ENCODE measurements at regions not wholly inside any gene's neighbourhood (a gene's known extent, or its start where the extent isn't known, plus 50 kb on each side); places are given as distances from the start of the nearest gene placed in this dataset.

DNA sequence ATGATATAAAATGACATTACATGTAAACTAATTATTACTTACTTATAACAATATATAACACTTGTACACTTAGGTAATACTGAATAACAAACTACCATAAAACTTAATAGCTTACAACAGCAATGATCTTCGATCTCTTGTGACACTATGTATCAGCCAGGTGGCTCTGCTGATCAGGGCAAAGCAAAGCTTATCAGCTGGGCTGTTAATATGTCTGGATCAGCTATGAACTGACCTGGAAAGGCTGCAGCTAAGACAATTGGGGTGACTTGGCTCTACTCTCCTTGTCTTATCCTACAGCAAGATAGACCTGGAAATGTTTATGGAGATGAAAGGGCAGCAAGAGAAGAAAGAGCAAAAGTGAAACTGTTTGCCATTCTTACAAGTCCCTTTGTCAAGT is 511.3 kb downstream of the TLR4 start:
- DNase-seq: no peak

- DNase-seq: no peak
Observed at GRCh38 chr9:118222375-118222774, 518.2 kb downstream of the TLR4 start.

DNA sequence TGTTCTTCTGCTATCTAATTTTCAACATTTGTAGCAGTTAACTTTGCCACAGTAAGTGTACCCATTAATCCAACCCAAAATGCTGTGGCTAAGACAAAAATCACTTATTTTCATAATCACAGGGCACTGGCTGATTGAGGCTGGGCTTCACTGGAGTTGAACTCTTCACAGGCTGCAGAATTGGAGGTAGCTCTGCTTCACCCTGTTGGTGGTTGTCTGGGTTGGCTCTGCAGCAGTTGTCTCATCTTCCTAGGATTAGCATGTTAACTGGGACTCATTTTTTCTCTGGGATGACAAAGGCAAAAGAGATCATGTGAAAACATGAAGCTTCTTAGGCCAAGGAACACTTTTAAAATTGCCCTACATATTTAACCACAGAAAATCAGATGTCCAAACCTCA is 518.9 kb downstream of the TLR4 start:
- DNase-seq: no peak

DNA sequence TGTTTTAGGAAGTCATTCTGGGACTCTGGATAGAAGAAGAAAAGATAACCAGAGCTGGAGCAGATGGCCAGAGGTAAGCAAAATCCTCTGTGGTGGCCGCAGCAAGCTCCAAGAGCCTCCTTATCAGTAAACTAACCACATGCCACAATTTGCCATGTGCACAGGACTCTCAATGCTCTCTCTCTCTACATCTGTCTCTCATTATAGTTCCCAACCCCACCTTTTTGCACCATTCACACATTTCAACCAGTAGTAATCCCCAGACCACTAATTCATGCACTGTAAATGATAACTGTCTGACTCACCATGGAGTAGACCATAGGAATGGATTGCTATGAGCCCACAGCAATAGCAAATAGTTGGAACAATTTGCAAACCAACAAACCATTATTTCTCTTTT is 526.1 kb downstream of the TLR4 start:
- DNase-seq: no peak

DNA sequence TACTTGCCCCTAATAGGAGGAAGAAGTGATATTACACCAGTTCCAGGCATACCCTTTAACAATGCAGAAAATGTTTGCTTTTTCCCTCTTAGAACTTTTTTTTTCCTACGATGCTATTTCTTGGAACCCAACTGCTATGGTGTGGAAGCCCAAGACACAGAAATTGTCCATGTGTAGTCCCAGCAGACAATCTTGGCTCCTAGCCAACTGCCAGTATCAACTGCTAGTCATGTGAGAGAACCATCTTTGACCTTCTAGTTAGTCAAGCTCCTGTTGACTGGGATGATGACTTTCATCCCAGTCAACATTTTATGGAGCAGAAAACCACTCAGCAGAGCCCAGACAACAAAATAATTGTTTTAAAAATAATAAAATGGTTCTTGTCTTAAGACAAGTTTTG is 532.4 kb downstream of the TLR4 start:
- DNase-seq: no peak

GRCh38 chr9:118238139-118238538 is 533.9 kb downstream of the TLR4 start:
- DNase-seq: no peak

DNA sequence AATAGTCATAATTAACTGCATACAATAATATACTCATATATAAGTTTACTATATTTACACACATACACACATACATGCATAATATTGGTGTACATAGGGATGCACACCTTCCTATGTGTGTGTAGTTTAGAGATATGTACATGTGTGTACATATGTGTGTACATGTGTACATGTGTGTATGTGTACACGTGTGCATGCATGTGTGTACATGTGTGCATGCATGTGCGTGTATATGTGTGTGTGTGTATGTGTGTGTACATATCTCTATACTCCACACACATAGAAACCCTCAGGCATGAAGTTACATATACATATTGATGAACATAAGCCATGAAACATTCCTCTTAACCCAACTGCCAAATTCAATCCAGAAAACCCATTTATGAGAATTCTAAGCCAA is 547.8 kb downstream of the TLR4 start:
- no peak for DNase-seq

- no peak for DNase-seq
Observed at GRCh38 chr9:118262191-118262590, 558.0 kb downstream of the TLR4 start.

DNA sequence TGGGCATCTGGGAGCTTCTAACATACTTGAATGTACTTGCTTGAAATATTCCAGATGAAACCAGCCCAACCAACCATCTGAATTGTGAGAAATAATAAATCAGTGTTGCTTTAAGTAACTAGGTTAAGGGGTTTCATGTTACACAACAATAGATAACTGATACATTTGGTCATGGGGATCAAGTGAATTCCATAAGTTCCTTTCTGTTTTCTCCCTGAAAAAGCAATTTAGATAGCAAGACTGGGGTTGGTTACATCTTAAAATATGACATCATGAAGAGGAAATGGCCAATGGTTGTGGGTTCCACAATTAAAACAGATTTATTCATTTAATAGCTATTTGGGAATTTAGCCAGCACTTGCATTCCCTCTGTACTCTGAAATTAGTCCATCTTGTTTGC is 559.7 kb downstream of the TLR4 start:
- DNase-seq: no peak

GRCh38 chr9:118268046-118268445 is 563.8 kb downstream of the TLR4 start:
- no peak for DNase-seq

DNA sequence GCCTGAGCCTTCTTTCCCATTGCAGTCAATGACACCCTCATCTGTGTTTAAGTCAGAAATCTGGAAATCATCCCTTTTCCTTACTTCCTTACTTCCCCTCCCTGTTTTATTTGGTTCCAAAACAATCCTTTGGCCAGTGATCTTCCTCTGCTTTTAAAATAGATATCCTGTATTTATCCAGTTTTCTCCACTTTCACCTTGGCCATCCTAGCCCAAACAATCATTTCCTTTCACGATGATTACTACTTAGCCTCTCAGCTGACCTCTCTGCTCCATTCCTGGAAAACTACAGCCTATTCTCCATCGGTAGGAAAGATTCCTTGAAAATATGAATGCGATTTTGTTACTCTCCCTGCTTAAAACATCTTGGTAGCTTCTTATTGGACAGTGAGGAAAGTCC is 565.4 kb downstream of the TLR4 start:
- no peak for DNase-seq

DNA sequence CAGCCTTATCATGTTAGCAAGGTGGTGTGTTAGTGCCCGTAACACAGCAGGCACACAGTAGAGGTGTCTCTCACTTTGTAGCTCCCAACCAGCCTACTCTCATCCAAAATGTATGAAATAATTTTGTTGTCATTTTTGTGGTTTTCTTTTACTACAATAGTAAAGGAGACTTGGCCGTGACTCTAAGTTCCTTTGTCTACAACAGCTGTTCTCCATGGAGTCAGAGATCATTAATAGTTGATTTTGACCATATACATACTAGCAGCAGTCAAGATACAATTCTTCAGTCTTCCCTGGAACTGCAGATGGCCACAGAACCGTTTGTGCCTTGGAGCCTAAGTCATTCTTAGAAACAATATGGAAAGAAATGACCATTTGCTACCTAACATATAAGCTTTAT is 567.1 kb downstream of the TLR4 start:
- no peak for DNase-seq

- DNase-seq: no peak
Observed at GRCh38 chr9:118271936-118272335, 567.7 kb downstream of the TLR4 start.

- DNase-seq: no peak
Observed at GRCh38 chr9:118273048-118273447, 568.8 kb downstream of the TLR4 start.

DNA sequence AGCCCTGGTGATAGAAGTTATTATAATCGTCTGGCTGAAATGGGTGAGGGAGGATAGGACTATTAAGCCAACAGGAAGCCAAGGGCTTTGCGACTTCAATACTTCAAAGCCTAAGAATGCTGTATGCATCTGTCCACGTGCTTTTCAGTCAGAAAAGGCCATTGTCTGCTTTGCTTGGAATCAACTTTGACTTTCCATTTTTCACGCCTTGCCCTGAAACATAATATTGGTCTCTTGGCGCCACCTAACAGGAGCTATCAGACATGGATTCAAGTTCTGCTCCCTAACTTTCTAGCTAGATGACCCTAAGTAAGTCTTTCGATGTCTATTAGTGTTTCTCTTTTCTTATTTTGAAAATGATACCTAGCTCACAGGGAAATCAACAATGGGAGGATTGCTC is 572.6 kb downstream of the TLR4 start:
- DNase-seq: no peak

DNA sequence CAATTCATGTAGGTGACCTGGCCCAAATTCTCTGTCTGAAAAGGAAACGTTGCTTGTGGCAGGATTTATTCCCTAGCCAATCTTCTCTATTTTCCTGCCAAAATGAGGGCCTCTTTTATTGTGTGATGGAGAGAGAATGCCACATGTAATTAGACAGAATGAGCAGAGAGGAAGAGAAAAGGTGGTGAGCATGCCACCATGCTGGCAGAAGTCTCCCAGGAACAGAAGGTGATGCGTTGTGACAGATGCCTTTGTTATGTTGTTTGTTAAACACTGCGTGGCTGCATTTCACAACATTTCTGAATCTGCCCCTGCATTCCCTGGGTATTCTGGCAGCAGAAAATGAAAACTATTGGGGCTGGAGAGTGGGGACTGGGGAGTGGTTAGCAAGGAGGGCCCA is 577.6 kb downstream of the TLR4 start:
- no peak for DNase-seq

DNA sequence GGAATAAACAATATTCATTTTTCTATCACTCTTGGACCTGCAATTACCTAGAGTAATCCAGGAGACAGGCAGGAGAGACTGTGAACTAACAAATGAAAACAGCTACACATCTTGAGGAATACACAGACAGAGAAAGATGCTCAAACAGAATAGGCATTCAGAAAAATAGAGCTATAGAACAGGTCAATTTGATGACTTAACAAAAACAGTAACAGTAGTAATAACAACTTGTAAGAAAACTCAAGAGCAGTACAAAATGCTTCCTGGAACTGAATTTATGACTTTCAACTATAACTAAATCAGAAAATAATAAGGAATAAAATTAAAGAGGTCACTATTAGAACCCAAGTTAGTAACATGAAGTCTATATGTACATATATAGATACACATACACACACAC is 579.3 kb downstream of the TLR4 start:
- no peak for DNase-seq

GRCh38 chr9:118290116-118290515 is 585.9 kb downstream of the TLR4 start:
- no peak for DNase-seq

DNA sequence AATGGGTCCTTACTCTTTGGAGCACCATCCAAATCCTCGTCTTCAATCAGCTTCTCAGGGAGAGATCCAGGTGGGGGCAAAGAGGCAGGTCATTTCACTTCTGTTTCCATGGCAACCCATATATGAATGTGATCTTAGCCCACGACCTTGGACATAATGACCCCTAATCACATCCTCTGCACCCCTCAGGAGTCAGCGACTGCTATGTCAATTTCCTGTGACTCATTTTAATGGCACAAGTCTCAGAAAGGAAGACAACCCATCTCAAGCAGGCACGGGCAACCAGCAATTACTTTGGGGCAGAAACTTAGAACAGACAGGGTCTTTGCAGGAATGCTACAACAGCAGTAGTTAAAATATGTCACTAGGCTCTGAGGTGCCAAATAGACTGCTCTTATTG is 591.2 kb downstream of the TLR4 start:
- DNase-seq: no peak

GRCh38 chr9:118302721-118303120 is 598.5 kb downstream of the TLR4 start:
- DNase-seq: no peak

DNA sequence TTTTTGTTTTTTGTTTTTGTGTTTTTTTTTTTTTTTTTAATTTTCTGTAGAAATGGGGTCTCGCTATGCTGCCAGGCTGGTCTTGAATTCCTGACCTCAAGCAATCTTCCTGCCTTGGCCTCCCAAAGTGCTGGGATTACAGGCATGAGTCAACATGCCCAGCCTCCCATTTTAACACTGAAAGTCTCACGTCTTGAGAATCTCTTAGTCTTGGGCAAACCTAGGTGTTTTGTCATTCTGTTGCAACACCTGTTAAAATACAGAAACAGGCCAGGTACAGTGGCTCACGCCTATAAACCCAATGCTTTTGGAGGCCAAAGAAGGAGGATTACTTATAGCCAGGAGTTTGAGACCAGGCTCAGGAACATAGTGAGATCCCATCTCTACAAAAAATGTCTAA is 599.0 kb downstream of the TLR4 start:
- DNase-seq: no peak

- no peak for DNase-seq
Observed at GRCh38 chr9:118305331-118305730, 601.1 kb downstream of the TLR4 start.

DNA sequence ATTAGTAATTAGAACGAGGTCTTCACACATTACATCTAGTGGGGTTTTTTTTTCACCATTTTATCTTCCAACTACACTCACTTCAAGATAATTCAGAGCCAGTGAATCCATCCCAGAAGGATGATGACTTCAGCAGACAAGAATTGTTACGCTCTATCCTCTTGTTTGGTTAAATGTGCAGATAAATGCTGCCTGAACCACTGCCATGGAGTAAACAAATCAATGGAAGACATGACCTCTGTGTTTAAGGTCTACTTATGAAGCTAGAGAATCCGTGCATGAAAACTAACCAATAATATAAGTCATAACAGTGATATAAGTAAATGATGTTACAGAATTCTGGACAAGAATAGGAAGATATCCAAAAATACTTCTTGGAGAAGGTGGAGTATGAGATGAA is 602.6 kb downstream of the TLR4 start:
- DNase-seq: no peak

DNA sequence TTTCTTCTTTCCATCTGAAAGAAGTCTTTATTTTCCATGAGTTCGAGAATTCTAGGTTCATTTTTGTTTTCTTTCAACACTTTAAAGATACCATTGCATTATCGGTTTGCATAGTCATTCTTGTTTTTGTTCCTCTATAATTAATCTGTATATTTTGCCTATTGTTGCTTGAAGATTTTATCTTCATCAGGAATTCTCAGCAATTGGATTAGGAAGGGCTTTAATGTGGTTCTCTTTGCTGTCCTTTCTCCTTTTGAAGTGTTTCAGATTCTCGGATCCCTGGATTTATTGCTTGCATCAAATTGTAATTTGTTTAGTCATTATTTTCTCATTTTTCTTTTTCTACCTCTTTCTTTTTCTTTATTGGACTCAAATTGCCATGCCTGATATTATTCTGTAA is 609.8 kb downstream of the TLR4 start:
- no peak for DNase-seq

DNA sequence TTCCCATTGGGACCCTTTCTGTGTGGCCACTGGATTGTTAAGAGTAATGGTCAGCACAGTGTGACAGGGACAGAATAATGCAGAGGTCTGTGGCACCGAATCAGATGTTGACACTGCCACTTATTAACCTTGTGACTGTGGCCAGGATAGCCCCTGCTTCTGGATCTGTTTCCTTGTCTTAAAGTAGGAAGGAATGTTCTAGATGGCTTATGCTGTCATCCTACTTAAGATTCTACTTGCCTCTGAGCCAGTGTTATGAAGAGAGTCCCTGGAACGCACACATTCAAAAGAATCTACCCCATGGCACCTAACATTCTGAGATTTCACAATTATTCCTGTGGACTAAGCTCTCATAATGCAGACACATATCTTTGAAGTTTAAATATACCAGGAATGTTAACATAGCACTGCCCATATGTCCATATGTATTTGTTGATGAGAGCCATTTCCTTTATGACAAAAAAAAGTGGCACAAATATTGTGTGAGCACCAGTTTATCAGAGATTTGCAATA is 612.7 kb downstream of the TLR4 start:
- DNase-seq: no peak

DNA sequence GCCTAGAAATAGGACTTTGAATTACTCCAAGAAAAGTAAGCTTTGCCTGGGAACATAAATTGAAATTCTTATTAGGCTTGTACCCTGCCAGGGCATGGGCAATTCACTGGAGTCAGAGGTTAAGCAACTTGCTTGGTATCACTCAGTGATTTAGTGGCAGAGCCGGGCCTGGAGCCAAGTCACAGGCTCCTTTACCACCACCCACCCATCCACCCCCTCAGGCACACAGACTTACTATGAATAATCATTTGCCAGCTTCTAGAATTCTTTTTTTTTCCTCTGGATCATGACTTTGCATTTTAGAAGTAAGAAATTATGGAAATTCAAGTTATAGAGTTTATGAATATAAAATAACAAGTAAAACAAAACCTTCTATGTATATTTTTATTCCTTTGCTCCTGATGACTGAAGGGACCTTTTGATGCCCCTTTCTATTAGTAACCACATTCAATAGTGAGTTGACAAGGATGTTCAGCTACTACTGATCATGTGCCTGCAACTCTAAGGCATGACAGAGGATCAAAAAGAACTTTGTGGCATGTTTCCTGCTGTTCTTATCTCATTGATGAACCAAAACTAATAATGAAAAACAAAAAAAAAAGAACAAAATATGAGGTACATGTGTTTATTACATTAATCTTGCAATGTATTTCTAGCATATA is 614.7 kb downstream of the TLR4 start:
- DNase-seq: no peak
